Gastrocnemius medialis (tissue), 4 donors: ENCODE measurements at regions not wholly inside any gene's neighbourhood (a gene's known extent, or its start where the extent isn't known, plus 50 kb on each side); places are given as distances from the start of the nearest gene placed in this dataset.

ENCODE experiments used
- CTCF ChIP-seq, 5 experiments: fragments of 450-650 bp in 3 of 5; fragments of 200-600 bp in 2 of 5; sonication (generic) in 2 of 5; IDR thresholded peaks in 4 of 5; conservative IDR thresholded peaks in 1 of 5; 1 replicate in 4 of 5; 2 replicates in 1 of 5; pipeline ENCODE4 v1.5.1; 2016 to 2019; ENCODE audit warnings: antibody characterized with exemption in 5 of 5, mild to moderate bottlenecking in 3 of 5, moderate library complexity in 3 of 5
- POLR2A ChIP-seq, 2 donors: fragments of 450-650 bp; IDR thresholded peaks; one replicate each; pipeline ENCODE4 v1.6.1; 2017; ENCODE audit warnings: antibody characterized with exemption in 2 of 2, mild to moderate bottlenecking in 2 of 2, moderate library complexity in 2 of 2

- TF ChIP-seq CTCF (IDR thresholded peaks at IDR 0.05 in 4 of 5, conservative IDR thresholded peaks at IDR 0.05 in 1 of 5) (no peak), POLR2A (IDR thresholded peaks at IDR 0.05) (no peak)
These were observed 500.7 kb downstream of the MAFB start for GRCh38 chr20:40188319-40188718.
